ENCODE measurements at regions not wholly inside any gene's neighbourhood (a gene's known extent, or its start where the extent isn't known, plus 50 kb on each side); places are given as distances from the start of the nearest gene placed in this dataset.

DNA sequence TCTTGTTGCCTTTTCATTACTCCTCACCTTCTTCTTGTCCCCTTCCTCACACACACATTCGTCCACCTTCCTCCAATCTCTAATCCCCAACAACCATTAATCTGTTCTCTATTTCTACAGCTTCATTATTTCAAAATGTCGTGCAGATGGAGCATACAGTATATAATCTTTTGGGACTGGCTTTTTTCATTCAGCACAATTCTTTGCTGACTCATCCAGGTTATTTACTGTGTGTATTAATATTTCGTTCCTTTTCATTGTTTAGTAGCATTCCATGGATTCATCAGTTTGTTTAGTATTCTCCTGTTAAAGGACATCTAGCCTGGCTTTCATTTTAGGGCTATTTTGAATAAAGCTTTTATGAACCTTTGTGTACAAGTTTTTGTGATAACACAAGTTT lies 159.3 kb downstream of the PTPN20 start:
- Histone ChIP-seq H3K36me3 (ENCODE audit: low read depth) (no peaks in the 10 kb centered on the region), H4K20me1 (ENCODE audit: insufficient read depth) (no peaks in the 10 kb centered on the region), H3K9me2 (ENCODE audit: insufficient read depth) (no peaks in the 10 kb centered on the region), H3F3A (ENCODE audit: insufficient read depth, low read depth) (no peaks in the 10 kb centered on the region), H3K27ac (no peak overlapping the region), H3K4me2 (no peak overlapping the region), H3K9me3 (ENCODE audit: insufficient read depth, low read depth) (no peaks in the 10 kb centered on the region; the same call in 1 of the 2 replicates), H3K79me2 (ENCODE audit: low read depth) (no peaks in the 10 kb centered on the region), H3K27me3 (ENCODE audit: insufficient read depth, low read depth) (no peaks in the 10 kb centered on the region), H3K4me3 (no peak overlapping the region), H2AFZ (no peak overlapping the region), H3K4me1 (replicated peaks; ENCODE audit: insufficient read depth) (no peaks in the 10 kb centered on the region)
- ChIA-PET CTCF (no interaction called here), POLR2A (ENCODE audit: unreplicated experiment) (no interaction called here)
- TF ChIP-seq EZH2 (IDR thresholded peaks at IDR 0.05; ENCODE audit: low read depth) = no peak
- TF ChIP-seq, protein P1, sequence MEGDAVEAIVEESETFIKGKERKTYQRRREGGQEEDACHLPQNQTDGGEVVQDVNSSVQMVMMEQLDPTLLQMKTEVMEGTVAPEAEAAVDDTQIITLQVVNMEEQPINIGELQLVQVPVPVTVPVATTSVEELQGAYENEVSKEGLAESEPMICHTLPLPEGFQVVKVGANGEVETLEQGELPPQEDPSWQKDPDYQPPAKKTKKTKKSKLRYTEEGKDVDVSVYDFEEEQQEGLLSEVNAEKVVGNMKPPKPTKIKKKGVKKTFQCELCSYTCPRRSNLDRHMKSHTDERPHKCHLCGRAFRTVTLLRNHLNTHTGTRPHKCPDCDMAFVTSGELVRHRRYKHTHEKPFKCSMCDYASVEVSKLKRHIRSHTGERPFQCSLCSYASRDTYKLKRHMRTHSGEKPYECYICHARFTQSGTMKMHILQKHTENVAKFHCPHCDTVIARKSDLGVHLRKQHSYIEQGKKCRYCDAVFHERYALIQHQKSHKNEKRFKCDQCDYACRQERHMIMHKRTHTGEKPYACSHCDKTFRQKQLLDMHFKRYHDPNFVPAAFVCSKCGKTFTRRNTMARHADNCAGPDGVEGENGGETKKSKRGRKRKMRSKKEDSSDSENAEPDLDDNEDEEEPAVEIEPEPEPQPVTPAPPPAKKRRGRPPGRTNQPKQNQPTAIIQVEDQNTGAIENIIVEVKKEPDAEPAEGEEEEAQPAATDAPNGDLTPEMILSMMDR (conservative IDR thresholded peaks at IDR 0.05) = no peak
- DNase-seq = no peak
- intact Hi-C loops (cut with micrococcal nuclease; ENCODE audit: unreplicated experiment) = no loop called here
- no TSS peak for BruUV-seq (replicated peaks)

DNA sequence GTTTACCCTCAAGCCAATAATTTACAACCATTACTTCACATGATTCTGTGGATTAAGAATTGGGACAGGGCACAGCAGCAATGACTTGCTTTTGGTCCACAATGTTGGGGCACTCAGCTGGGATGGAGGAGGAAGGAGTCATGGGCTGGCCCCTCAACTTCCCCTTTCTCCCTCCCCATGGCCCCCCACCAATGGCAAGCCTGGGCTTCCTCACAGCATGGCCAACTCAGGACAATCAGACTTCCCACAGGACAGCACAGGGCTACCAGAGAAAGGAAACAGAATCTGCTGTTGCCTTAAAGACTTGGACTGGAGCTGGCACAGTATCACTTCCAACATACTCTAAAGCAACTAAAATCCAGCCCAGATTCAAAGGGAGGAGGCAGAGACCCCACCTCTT lies 160.7 kb downstream of the PTPN20 start:
- no peaks in the 10 kb centered on the region for H3K4me1 ChIP-seq (replicated peaks; ENCODE audit: insufficient read depth)
- H4K20me1 ChIP-seq (ENCODE audit: insufficient read depth) = no peaks in the 10 kb centered on the region
- no peak for DNase-seq
- no peaks in the 10 kb centered on the region for H3F3A ChIP-seq (ENCODE audit: insufficient read depth, low read depth)
- no peak overlapping the region for H3K4me3 ChIP-seq
- H3K27me3 ChIP-seq (ENCODE audit: insufficient read depth, low read depth) = no peaks in the 10 kb centered on the region
- no peak overlapping the region for H3K4me2 ChIP-seq
- H3K79me2 ChIP-seq (ENCODE audit: low read depth) = no peaks in the 10 kb centered on the region
- no peak overlapping the region for H2AFZ ChIP-seq
- ChIA-PET CTCF (no interaction called here), POLR2A (ENCODE audit: unreplicated experiment) (no interaction called here)
- no peak for TF ChIP-seq EZH2 (IDR thresholded peaks at IDR 0.05; ENCODE audit: low read depth)
- TF ChIP-seq, protein P1 (conservative IDR thresholded peaks at IDR 0.05) = no peak
- no TSS peak for BruUV-seq (replicated peaks)
- no peak overlapping the region for H3K27ac ChIP-seq
- no peaks in the 10 kb centered on the region; the same call in none of the 2 replicates for H3K9me3 ChIP-seq (ENCODE audit: insufficient read depth, low read depth)
- no peaks in the 10 kb centered on the region for H3K36me3 ChIP-seq (ENCODE audit: low read depth)
- intact Hi-C loops (cut with micrococcal nuclease; ENCODE audit: unreplicated experiment) = no loop called here
- H3K9me2 ChIP-seq (ENCODE audit: insufficient read depth) = no peaks in the 10 kb centered on the region

DNA sequence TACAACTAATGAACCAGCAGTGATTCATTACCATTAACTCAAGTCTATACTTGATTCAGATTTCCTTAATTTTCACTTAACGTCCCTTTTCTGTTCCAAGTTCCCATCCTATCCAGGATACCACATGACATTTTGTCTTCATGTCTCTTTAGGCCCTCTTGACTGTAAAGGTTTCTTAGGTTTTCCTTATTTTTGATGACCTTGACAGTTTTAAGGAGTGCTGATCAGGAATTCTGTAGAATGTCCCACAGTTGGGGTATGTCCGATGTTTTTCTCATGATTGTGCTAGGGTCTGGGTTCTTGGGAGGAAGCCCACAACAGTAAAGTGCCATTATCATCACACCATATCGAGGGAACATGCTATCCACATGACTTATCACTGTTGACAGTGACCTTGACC lies 162.7 kb downstream of the PTPN20 start:
- H3F3A ChIP-seq (ENCODE audit: insufficient read depth, low read depth) = no peaks in the 10 kb centered on the region
- intact Hi-C loops (cut with micrococcal nuclease; ENCODE audit: unreplicated experiment) = no loop called here
- BruUV-seq (replicated peaks) = no TSS peak
- H3K9me2 ChIP-seq (ENCODE audit: insufficient read depth) = no peaks in the 10 kb centered on the region
- H3K4me2 ChIP-seq = no peak overlapping the region
- DNase-seq = no peak
- H3K27me3 ChIP-seq (ENCODE audit: insufficient read depth, low read depth) = no peaks in the 10 kb centered on the region
- H3K9me3 ChIP-seq (ENCODE audit: insufficient read depth, low read depth) = no peaks in the 10 kb centered on the region; the same call in none of the 2 replicates
- H2AFZ ChIP-seq = no peak overlapping the region
- H3K4me3 ChIP-seq = no peak overlapping the region
- H3K79me2 ChIP-seq (ENCODE audit: low read depth) = no peaks in the 10 kb centered on the region
- ChIA-PET CTCF (no interaction called here), POLR2A (ENCODE audit: unreplicated experiment) (no interaction called here)
- H3K27ac ChIP-seq = no peak overlapping the region
- TF ChIP-seq, protein P1 (conservative IDR thresholded peaks at IDR 0.05) = no peak
- TF ChIP-seq EZH2 (IDR thresholded peaks at IDR 0.05; ENCODE audit: low read depth) = no peak
- no peaks in the 10 kb centered on the region for H3K36me3 ChIP-seq (ENCODE audit: low read depth)
- no peaks in the 10 kb centered on the region for H4K20me1 ChIP-seq (ENCODE audit: insufficient read depth)
- peaks cover 4% of the 10 kb centered on the region for H3K4me1 ChIP-seq (replicated peaks; ENCODE audit: insufficient read depth)
